GM18517 (cell line): ENCODE measurements at regions not wholly inside any gene's neighbourhood (a gene's known extent, or its start where the extent isn't known, plus 50 kb on each side); places are given as distances from the start of the nearest gene placed in this dataset.

Source experiments
- ATAC-seq: cut with Tn5 transposase; IDR thresholded peaks from one replicate; pipeline ENCODE4 v1.9.1; 2021; ENCODE audit warnings: mild to moderate bottlenecking, moderate library complexity; ENCODE audit not compliant: unreplicated experiment

DNA sequence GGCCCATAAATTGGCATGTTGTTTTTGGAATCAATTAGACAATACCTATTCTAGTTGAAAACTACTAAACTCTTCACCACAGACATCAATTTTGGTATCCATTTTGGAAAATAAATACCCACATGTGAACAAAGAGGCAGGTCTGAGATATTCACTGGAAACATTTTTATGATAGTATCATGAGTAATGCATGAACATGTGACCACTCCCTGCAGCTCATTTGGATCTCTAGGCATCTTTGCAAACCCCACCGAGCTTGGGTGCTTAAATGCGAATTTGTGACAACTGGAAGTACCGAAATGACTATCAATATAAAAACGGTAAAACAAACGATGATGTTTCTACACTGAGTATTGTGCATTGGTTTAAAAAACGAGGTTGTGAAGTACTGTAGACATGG lies 285.2 kb downstream of the IRF8 start:
- no peak for ATAC-seq

GRCh38 chr16:86185089-86185488 lies 286.1 kb downstream of the IRF8 start:
- no peak for ATAC-seq

GRCh38 chr16:86186313-86186712 lies 287.4 kb downstream of the IRF8 start:
- no peak for ATAC-seq

DNA sequence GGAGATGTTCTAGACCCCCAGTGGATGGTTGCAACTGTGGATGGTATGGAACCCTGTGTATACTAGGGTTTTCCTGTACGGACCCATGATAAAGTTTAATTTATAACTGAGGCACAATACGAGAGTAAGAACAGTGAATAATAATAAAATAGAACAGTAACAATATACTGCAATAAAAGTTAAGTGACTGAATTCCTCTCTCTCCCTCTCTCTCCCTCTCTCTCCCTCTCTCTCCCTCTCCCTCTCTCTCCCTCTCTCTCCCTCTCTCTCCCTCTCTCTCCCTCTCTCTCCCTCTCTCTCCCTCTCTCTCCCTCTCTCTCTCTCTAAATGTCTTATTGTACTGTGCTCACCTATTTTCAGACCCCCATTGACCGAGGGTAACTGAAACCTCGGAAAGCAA lies 291.0 kb downstream of the IRF8 start:
- ATAC-seq = no peak

GRCh38 chr16:86191663-86192062 lies 292.7 kb downstream of the IRF8 start:
- ATAC-seq = no peak

- ATAC-seq = no peak
These were observed 294.7 kb downstream of the IRF8 start for GRCh38 chr16:86193528-86194193.

DNA sequence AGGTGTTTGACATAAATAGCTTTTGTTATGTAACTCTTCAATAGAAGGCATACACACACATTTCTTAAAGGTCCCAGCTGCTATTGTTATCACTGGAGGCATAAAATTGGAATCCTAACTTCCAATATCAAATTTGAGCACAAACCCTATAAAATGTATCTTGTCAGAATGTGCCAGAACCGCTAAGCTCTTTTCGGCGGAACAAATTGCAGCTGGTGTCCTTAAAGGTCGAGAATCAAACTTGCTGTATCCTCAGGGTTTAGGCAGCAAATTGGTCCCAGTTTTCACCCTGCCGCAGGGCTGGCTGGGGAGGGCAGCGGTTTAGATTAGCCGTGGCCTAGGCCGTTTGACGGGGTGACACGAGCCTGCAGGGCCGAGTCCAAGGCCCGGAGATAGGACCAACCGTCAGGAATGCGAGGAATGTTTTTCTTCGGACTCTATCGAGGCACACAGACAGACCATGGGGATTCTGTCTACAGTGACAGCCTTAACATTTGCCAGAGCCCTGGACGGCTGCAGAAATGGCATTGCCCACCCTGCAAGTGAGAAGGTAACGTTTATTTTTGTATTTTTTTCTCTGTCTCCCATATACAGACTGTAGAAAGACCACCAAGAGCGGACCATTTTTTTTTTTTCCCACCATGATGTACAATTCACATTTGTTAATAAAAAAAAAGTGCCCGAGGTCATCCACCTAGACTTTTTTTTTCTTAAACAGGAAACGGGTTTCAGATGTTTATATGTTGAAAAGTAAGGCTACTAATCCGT lies 297.1 kb downstream of the IRF8 start:
- ATAC-seq = no peak

GRCh38 chr16:86196687-86197391 lies 297.9 kb downstream of the IRF8 start:
- ATAC-seq = no peak

- ATAC-seq = no peak
These were observed 299.5 kb downstream of the IRF8 start for GRCh38 chr16:86198206-86199118.

DNA sequence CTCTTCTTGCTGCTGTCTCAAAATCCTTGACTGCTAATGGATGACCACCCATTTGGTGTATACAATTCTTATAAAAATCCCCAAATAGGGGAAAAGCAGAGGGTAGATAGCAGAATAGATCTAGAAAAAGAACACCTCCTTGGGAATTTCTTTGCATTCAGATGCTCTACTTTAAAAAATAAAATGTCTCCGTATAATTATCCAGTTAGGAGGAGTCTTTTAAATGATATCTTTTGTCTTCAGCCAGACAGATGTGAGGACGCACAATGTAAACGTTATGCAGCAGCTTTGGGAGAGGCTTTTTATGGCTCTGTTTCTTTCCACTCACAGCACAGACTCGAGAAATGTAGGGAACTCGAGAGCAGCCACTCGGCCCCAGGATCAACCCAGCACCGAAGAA lies 300.2 kb downstream of the IRF8 start:
- no peak for ATAC-seq

DNA sequence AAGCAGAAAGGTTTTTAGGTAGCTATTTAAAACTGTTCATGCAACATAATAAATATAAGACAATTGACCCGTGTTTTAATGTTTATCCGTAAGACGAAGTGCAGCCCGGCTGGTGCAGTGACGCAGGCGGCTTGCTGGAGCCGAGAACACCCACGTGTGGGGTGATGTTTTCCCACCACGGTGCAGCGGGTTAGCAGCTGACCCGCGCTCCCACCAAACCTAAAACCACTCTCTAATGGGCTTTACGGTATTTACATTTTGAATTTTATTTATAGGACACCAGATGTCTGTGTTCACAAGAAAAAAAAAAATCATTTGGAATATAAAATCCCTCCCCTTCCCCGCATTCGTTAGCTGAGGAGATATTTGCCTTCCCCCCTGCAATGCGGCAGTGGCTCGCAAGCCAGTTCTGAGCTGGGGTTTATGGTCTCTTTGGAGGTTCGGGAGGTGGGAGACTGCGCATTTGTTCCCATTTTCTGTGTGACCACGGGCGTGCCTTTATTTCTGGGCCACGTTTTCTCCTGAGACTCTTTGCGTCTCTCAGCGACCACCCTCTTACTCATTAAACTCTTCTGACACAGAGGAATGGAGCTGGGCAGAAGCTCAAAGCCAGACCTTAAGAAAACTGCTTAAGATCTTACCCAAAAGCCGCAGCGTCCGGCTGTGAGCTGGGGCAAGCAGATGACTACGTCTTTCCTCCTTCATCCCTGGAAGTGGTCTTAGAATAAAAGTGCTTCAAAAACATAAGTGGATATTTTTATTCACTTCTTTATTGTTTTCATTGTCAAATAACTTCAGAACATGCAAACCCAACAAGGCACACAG lies 301.1 kb downstream of the IRF8 start:
- ATAC-seq = no peak

DNA sequence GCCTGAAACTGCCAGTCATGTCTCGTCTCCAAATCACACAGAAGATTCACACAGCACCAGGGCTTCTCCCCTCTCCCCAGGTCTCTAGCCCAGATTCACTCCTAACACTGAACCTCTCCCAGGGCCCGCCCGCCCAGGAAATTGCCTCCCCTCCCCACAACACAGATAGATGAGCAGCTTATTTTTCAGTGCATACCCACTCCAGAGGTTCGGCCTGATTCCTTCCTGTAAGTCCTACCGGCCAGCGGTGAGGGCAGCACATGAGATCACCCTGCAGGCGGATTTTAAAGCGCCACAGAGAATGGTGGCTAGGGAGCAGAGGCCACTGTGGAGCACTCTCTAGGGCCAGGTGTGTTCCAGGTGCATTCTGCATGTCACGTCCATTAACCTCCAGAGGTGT lies 301.8 kb downstream of the IRF8 start:
- no peak for ATAC-seq

GRCh38 chr16:86201746-86202145 lies 302.8 kb downstream of the IRF8 start:
- no peak for ATAC-seq

DNA sequence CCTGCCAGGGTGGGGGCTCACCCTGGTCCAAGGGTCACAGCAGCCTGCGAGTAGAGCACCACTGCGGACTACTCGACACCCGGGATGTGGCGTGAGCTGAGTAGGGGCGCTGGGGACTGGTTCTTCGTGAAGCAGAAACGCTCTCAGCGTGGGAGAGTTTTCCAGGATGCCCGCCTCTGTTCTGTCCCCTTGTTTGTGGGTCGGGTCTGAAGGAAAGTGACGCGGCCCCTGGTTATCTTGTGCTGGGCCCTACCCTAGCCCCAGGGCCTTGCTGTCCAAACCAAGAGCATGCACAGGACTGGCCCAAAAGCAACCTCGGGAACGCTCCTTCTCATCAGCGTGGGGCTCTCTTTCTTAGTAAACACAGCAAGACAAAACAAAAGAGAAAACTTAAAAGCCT lies 303.3 kb downstream of the IRF8 start:
- no peak for ATAC-seq

DNA sequence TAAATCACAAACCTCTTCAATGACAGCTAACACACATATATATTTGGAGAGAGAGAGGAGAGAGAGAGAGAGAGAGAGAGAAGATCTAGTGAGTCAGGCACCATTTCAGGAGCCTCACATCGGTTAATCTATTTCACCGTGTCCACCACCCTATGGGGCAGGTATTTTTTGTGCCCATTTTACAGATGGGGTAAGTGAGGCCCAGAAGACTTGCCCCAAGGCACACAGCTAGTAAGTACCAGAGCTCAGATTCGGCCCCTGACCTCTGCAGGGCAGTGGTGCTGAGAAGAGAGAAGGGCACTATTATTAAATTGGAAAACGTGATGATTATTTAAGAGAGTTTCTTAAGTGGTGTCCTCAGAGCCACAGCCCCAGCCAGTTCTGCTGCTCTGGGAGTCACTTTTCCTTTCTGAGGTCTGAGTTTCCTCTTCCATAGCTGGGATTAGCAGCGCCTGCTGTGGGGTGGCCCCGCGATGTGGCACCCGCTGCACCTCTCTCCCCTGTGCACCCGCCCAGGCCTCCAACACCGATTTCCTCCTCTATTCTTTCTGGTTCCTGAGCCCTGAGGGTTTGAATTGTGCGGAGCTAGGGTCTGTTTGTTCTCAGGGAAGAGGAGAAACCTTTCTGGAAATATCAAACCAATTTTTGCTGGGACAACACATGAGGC lies 303.9 kb downstream of the IRF8 start:
- no peak for ATAC-seq

DNA sequence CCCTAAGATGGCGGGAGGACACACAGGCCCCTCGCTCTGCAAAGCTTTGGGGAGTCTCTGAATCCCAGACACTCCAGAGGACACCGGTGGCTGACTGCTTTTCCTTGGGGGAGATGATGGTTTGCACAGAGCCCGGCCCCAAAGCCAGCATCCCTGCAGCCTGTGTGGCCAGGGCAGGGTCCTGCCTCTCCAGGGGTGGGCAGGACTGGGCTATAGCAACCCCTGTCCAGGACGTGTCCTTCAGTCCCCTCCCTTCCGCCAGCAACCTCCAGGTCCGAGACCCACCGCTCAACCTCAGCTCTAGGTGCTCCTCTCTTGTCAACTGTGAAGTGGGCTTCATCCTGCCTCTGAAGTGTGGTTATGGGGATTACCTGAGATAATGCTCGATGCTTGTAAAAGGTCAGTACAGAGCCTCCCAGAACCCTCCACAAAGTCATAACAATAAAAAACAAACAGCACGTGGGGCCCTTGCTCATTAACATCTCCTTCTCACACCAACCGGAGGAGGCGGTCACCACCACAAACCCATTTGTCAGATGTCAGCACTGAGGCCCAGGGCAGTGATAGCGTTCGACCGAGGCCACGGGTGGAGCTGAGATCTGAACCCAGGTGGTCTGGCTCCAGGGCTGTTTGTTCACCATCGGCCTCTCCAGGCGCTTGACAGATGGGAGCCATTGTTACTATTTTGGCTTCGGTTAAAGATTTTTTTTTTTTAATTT lies 304.8 kb downstream of the IRF8 start:
- ATAC-seq = no peak

- ATAC-seq = no peak
These were observed 304.6 kb upstream of the FOXF1 start for GRCh38 chr16:86205521-86206245.

DNA sequence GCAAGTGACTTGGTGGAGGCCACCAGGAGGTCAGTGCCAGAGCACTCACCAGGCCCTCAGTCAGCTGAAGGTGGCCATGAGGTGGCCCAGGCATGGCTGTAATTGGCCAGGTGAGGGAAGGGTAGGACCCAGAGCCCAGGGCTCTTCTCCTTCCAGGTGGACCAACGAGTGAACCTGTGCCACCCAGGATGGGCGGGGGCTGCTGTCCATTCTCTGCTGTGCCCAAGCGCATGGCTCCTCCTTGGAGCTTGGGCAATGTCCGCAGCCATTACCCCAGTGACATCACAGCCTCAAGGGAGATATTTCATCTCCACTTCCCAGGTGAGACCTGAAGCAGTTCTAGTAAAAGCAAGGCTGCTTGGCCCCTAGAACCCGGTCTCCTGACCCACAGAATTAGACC lies 303.0 kb upstream of the FOXF1 start:
- ATAC-seq = no peak
